Keratinocyte (primary cell): ENCODE measurements at regions not wholly inside any gene's neighbourhood (a gene's known extent, or its start where the extent isn't known, plus 50 kb on each side); places are given as distances from the start of the nearest gene placed in this dataset.

Experiments
- DNase-seq: peaks from one replicate; pipeline ENCODE4 v3.0.0-alpha.2; 2011; ENCODE audit warnings: low read depth, missing footprints, low spot score
- FAIRE-seq: peaks from 2 replicates; lab custom pipeline; 2011; peaks lifted over from hg19 to GRCh38; lab: Jason Lieb, UNC
- H2AFZ ChIP-seq: 2 replicates; pipeline ENCODE4 v1.6.0; 2012; ENCODE audit warnings: low read length, control low read depth, inconsistent platforms; ENCODE audit not compliant: control insufficient read depth
- H3K27ac ChIP-seq: 2 replicates; pipeline ENCODE4 v1.5.1; 2011; ENCODE audit warnings: low read length; ENCODE audit not compliant: control insufficient read depth, insufficient read depth
- H3K27me3 ChIP-seq: 3 replicates; pipeline ENCODE4 v1.6.0; 2011; ENCODE audit warnings: low read length; ENCODE audit not compliant: control insufficient read depth, insufficient read depth; ENCODE audit errors: extremely low read depth
- H3K36me3 ChIP-seq, 2 experiments: 2 replicates in 1 of 2; 3 replicates in 1 of 2; pipeline ENCODE4 v1.5.1; 2011; ENCODE audit warnings: low read length in 2 of 2, mild to moderate bottlenecking in 1 of 2; ENCODE audit not compliant: control insufficient read depth in 2 of 2, insufficient read depth in 2 of 2; ENCODE audit errors: extremely low read depth in 1 of 2
- H3K4me1 ChIP-seq: 3 replicates; pipeline ENCODE4 v1.5.1; 2011; ENCODE audit warnings: low read length; ENCODE audit not compliant: control insufficient read depth, insufficient read depth; ENCODE audit errors: extremely low read depth
- H3K4me2 ChIP-seq: 3 replicates; pipeline ENCODE4 v1.6.0; 2011; ENCODE audit warnings: low read depth, low read length; ENCODE audit not compliant: control insufficient read depth, insufficient read depth; ENCODE audit errors: extremely low read depth
- H3K4me3 ChIP-seq, 3 experiments: fragments of 200-600 bp in 1 of 3; sonication (generic) in 1 of 3; 2 replicates in 2 of 3; 3 replicates in 1 of 3; pipeline ENCODE4 v1.5.1; 2011 to 2016; ENCODE audit warnings: low read length in 3 of 3, mild to moderate bottlenecking in 3 of 3, control low read depth in 2 of 3, inconsistent platforms in 1 of 3, low read depth in 1 of 3, mixed read lengths in 1 of 3, mixed run types in 1 of 3, moderate library complexity in 1 of 3; ENCODE audit not compliant: control insufficient read depth in 2 of 3, insufficient read depth in 2 of 3; ENCODE audit errors: extremely low read depth in 1 of 3
- H3K79me2 ChIP-seq: 2 replicates; pipeline ENCODE4 v1.6.0; 2012; ENCODE audit warnings: low read length; ENCODE audit not compliant: control insufficient read depth, insufficient read depth
- H3K9ac ChIP-seq: 3 replicates; pipeline ENCODE4 v1.6.0; 2011; ENCODE audit warnings: low read length; ENCODE audit not compliant: control insufficient read depth, insufficient read depth; ENCODE audit errors: extremely low read depth
- H3K9me1 ChIP-seq: 3 replicates; pipeline ENCODE4 v1.6.0; 2011; ENCODE audit warnings: low read length; ENCODE audit not compliant: control insufficient read depth, insufficient read depth; ENCODE audit errors: extremely low read depth
- H3K9me3 ChIP-seq: 2 replicates; pipeline ENCODE4 v1.5.1; 2012; ENCODE audit warnings: low read depth, low read length; ENCODE audit not compliant: control insufficient read depth
- H4K20me1 ChIP-seq: 3 replicates; pipeline ENCODE4 v1.6.0; 2011; ENCODE audit warnings: low read length; ENCODE audit not compliant: control insufficient read depth, insufficient read depth; ENCODE audit errors: extremely low read depth
- CTCF ChIP-seq, 3 experiments: IDR thresholded peaks in 1 of 3; conservative IDR thresholded peaks in 1 of 3; optimal IDR thresholded peaks in 1 of 3; 2 replicates in 2 of 3; 3 replicates in 1 of 3; pipeline versions ENCODE3 to v1.5.1; 2011; ENCODE audit warnings: low read length in 3 of 3, mild to moderate bottlenecking in 3 of 3, moderate library complexity in 2 of 3, control low read depth in 1 of 3, inconsistent platforms in 1 of 3; ENCODE audit not compliant: insufficient read depth in 2 of 3; ENCODE audit errors: extremely low read depth in 1 of 3
- EZH2 ChIP-seq: IDR thresholded peaks from one replicate; pipeline ENCODE4 v1.6.1; 2012; ENCODE audit warnings: inconsistent platforms, mild to moderate bottlenecking, low read length, moderate library complexity
- dilution Hi-C: fragments of 300-500 bp; cut with MboI; formaldehyde crosslinking; loops from one replicate; pipeline ENCODE4 v1.7.0; 2020; ENCODE audit warnings: low sequenced_read_pairs; ENCODE audit not compliant: extremely low pct_ligation_motif_present

DNA sequence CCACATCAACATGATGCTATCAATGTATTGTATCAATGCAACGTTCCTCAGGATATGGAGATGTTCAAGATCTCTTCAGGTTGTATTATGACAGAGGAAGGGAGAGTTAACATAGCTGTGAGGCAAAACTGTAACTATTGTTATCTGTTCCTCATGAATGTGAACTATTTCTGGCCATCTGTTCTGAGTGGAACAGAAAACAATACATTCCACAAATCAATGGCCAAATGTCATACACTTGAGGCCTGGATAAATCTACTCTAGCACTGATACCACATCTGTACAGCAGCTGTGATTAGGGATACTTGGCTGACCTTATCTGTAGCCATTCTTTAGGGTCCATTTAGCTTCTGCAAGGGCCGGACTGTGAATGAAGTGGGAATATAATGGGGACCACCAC, 447.9 kb downstream of the IRS1 start:
- Histone ChIP-seq H3K4me2 (no peak overlapping the region), H2AFZ (no peak overlapping the region), H3K36me3 (no peaks in the 10 kb centered on the region), H4K20me1 (no peaks in the 10 kb centered on the region), H3K9ac (no peak overlapping the region), H3K4me1 (peaks cover 2% of the 10 kb centered on the region), H3K27ac (no peak overlapping the region), H3K79me2 (no peaks in the 10 kb centered on the region), H3K27me3 (no peaks in the 10 kb centered on the region), H3K4me3 (no peak overlapping the region), H3K9me1 (no peaks in the 10 kb centered on the region), H3K9me3 (no peaks in the 10 kb centered on the region)
- FAIRE-seq (no peak), DNase-seq (no peak)
- TF ChIP-seq CTCF (optimal IDR thresholded peaks at IDR 0.05 in 1 of 3, IDR thresholded peaks at IDR 0.05 in 1 of 3, conservative IDR thresholded peaks at IDR 0.05 in 1 of 3; ENCODE audit: extremely low read depth in 1 of 3, insufficient read depth in 2 of 3, low read length in 3 of 3): no peak
- dilution Hi-C loops: no loop called here

DNA sequence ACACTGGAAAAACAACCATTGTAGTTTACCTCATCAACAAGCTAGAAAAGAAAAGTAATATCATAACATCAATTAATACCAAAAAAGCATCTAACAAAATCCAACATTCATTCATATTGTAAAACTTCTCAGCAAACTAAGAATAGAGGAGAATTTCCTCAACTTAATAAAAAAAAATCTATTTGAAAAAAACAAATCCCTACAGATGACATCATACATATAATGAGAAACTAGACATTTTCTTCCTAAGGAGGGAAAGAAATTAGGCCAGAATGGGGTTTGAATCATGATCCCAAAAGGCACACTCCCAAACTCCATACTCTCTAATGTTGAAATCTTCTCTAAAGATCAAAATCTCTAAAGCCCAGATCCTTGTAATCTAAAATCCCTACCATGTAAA, 460.0 kb downstream of the IRS1 start:
- Histone ChIP-seq H3K27ac (no peak overlapping the region), H3K4me1 (peaks cover 8% of the 10 kb centered on the region), H3K9me3 (no peaks in the 10 kb centered on the region), H2AFZ (no peak overlapping the region), H3K36me3 (no peaks in the 10 kb centered on the region), H4K20me1 (no peaks in the 10 kb centered on the region), H3K4me3 (no peak overlapping the region), H3K79me2 (no peaks in the 10 kb centered on the region), H3K27me3 (no peaks in the 10 kb centered on the region), H3K9me1 (no peaks in the 10 kb centered on the region), H3K4me2 (no peak overlapping the region), H3K9ac (no peak overlapping the region)
- no peak for DNase-seq
- dilution Hi-C loops: no loop called here
- FAIRE-seq: no peak
- TF ChIP-seq CTCF (optimal IDR thresholded peaks at IDR 0.05 in 1 of 3, IDR thresholded peaks at IDR 0.05 in 1 of 3, conservative IDR thresholded peaks at IDR 0.05 in 1 of 3; ENCODE audit: extremely low read depth in 1 of 3, insufficient read depth in 2 of 3, low read length in 3 of 3) (no peak), EZH2 (no peak)
